Heart left ventricle (tissue), 16 donors: ENCODE measurements at regions not wholly inside any gene's neighbourhood (a gene's known extent, or its start where the extent isn't known, plus 50 kb on each side); places are given as distances from the start of the nearest gene placed in this dataset.

Source experiments
- ATAC-seq, 4 donors: fragments of 200-7000 bp; cut with Tn5 transposase; one replicate each; pipeline ENCODE4 v1.9.1; 2020 to 2022; ENCODE audit warnings: moderate library complexity in 4 of 4, mild to moderate bottlenecking in 3 of 4, moderate number of reproducible peaks in 1 of 4
- DNase-seq, 5 donors: peaks; one replicate each; pipeline ENCODE4 v3.0.0-alpha.2; 2020
- H3K27ac ChIP-seq, 12 donors: fragments of 200-600 bp; sonication (generic) in 4 of 12; one replicate each; pipeline versions ENCODE4 v1.5.0 to v1.8.0; 2016 to 2022; ENCODE audit warnings: mild to moderate bottlenecking in 2 of 12
- H3K27me3 ChIP-seq, 9 donors: fragments of 200-600 bp; sonication (generic) in 2 of 9; one replicate each; pipeline versions ENCODE4 v1.5.1 to v1.8.0; 2016 to 2022; ENCODE audit warnings: mild to moderate bottlenecking in 3 of 9
- H3K36me3 ChIP-seq, 9 donors: fragments of 200-600 bp; sonication (generic) in 2 of 9; one replicate each; pipeline versions ENCODE4 v1.5.0 to v1.8.0; 2018 to 2022; ENCODE audit warnings: mild to moderate bottlenecking in 2 of 9
- H3K4me1 ChIP-seq, 12 donors: fragments of 200-600 bp; sonication (generic) in 4 of 12; one replicate each; pipeline versions ENCODE4 v1.5.0 to v1.8.0; 2016 to 2022; ENCODE audit warnings: mild to moderate bottlenecking in 3 of 12
- H3K4me3 ChIP-seq, 12 donors: fragments of 200-600 bp; sonication (generic) in 4 of 12; one replicate each; pipeline versions ENCODE4 v1.5.0 to v1.8.0; 2017 to 2022; ENCODE audit warnings: mild to moderate bottlenecking in 9 of 12, moderate library complexity in 4 of 12
- H3K9me3 ChIP-seq, 12 donors: fragments of 200-600 bp; sonication (generic) in 4 of 12; one replicate each; pipeline versions ENCODE4 v1.5.0 to v1.8.0; 2016 to 2022; ENCODE audit warnings: mild to moderate bottlenecking in 1 of 12
- CTCF ChIP-seq, 12 donors: fragments of 200-600 bp; sonication (generic) in 4 of 12; IDR thresholded peaks; one replicate each; pipeline versions ENCODE4 v1.5.0 to v1.8.0; 2018 to 2022; ENCODE audit warnings: antibody characterized with exemption in 12 of 12, mild to moderate bottlenecking in 5 of 12
- POLR2A ChIP-seq, 2 donors: fragments of 450-650 bp; IDR thresholded peaks; one replicate each; pipeline ENCODE4 v1.6.1; 2017; ENCODE audit warnings: antibody characterized with exemption in 2 of 2, mild to moderate bottlenecking in 2 of 2, moderate library complexity in 2 of 2
- WGBS, 4 donors: extraction: QIAGEN DNeasy Blood & Tissue Kit in 2 of 4; methylation state at CpG; one replicate each; pipeline versions ENCODE4 v1.1.5 to v1.1.7; 2013 to 2018; 5-methylcytosine and 5-hydroxymethylcytosine counted together
- intact Hi-C, 10 donors: fragments of 100-400 bp; cut with DNase I; formaldehyde crosslinking; loops; one replicate each; pipeline versions ENCODE4 v1.11.1 to v1.14.2; 2022
- donor health status: ischemic (EF 13 %, LVEDD 7.1; RV severe dilation, severe dysfunction).
- donor health status: healthy with polysubstance abuse.
- donor health status: DM: no; HTN: yes; CAD: no.
- donor health status: DM: no; HTN: no; CAD: no.
- donor health status: ischemic (EF 25% LVEDD 6.9; RV normal size, moderate dysfunction).
- donor health status: ischemic (EF 25% LVEDD 5.7; RV mildly dilated, moderate dysfunction).
- donor health status: healthy.
- donor health status: DM: yes; HTN: yes; CAD: no.
- donor health status: ischemic (EF 35%, LVEDD 5.7; RV mildly dilated, moderate dysfunction).
- donor health status: nonischemic (EF 11% LVEDD 7.7; RV severe dilation, severe dysfunction).
- donor health status: DM: yes; HTN: yes; CAD: no.
- donor health status: PGD.
- donor health status: ischemic (EF 29% LVEDD 5.4; RV normal size, mild dysfunction).
- donor health status: nonischemic (EF 23%, LVEDD 6.1; RV moderate dilation, normal function).

- H3K27ac ChIP-seq = no peak overlapping the region
- H3K4me1 ChIP-seq = no peaks in the 10 kb centered on the region
- intact Hi-C loops = no loop called here
- no peak overlapping the region for H3K4me3 ChIP-seq
- TF ChIP-seq CTCF (IDR thresholded peaks at IDR 0.05) = no peak
- TF ChIP-seq POLR2A (IDR thresholded peaks at IDR 0.05) = no peak
- no peaks in the 10 kb centered on the region for H3K36me3 ChIP-seq
- DNase-seq = no peak
- H3K27me3 ChIP-seq = no peaks in the 10 kb centered on the region
- peak in 1 of 4 donors; percentile 51 for ATAC-seq
- peaks cover 0 to 2% (median 0%) of the 10 kb centered on the region in 12 donors for H3K9me3 ChIP-seq
Observed at GRCh38 chr18:61183798-61184197, 149.4 kb upstream of the CDH20 start.

- 80 to 92% (median 89%) methylated on average over 3 of the region's 3 CpGs for WGBS, 4 donors
- H3K4me1 ChIP-seq = no peaks in the 10 kb centered on the region
- no peaks in the 10 kb centered on the region for H3K27me3 ChIP-seq
- H3K9me3 ChIP-seq = peaks cover 0 to 6% (median 0%) of the 10 kb centered on the region in 12 donors
- no peaks in the 10 kb centered on the region for H3K36me3 ChIP-seq
- H3K27ac ChIP-seq = no peak overlapping the region
- TF ChIP-seq POLR2A (IDR thresholded peaks at IDR 0.05) (no peak), CTCF (IDR thresholded peaks at IDR 0.05) (no peak)
- intact Hi-C loops = no loop called here
- H3K4me3 ChIP-seq = no peak overlapping the region
- DNase-seq (no peak), ATAC-seq (no peak)
Observed at GRCh38 chr18:61187971-61188370, 145.3 kb upstream of the CDH20 start.

GRCh38 chr18:61189376-61189775 lies 143.9 kb upstream of the CDH20 start:
- intact Hi-C loops = no loop called here
- Histone ChIP-seq H3K9me3 (peaks cover 0 to 6% (median 0%) of the 10 kb centered on the region in 12 donors), H3K4me3 (no peak overlapping the region), H3K27me3 (no peaks in the 10 kb centered on the region), H3K4me1 (no peaks in the 10 kb centered on the region), H3K36me3 (no peaks in the 10 kb centered on the region), H3K27ac (no peak overlapping the region)
- DNase-seq (no peak), ATAC-seq (no peak)
- 76 to 85% (median 80%) methylated on average over 3 of the region's 3 CpGs for WGBS, 4 donors
- TF ChIP-seq POLR2A (IDR thresholded peaks at IDR 0.05) (no peak), CTCF (IDR thresholded peaks at IDR 0.05) (no peak)

GRCh38 chr18:61194726-61195125 lies 138.5 kb upstream of the CDH20 start:
- 73 to 77% (median 75%) methylated on average over 4 of the region's 4 CpGs for WGBS, 4 donors
- no peaks in the 10 kb centered on the region for H3K36me3 ChIP-seq
- intact Hi-C loops = loop anchor here in 1 of 10 donors (10.0 kb wide), 1 partner anchor 60 kb away; no protein-coding TSS in a partner anchor

More at GRCh38 chr18:61194726-61195125, 138.5 kb upstream of the CDH20 start:
- no peak overlapping the region for H3K4me3 ChIP-seq
- no peak for DNase-seq
- TF ChIP-seq POLR2A (IDR thresholded peaks at IDR 0.05) (no peak), CTCF (IDR thresholded peaks at IDR 0.05) (no peak)
- no peaks in the 10 kb centered on the region for H3K27me3 ChIP-seq
- ATAC-seq = no peak
- H3K9me3 ChIP-seq = peaks cover 0 to 6% (median 0%) of the 10 kb centered on the region in 12 donors
- H3K4me1 ChIP-seq = no peaks in the 10 kb centered on the region
- H3K27ac ChIP-seq = no peak overlapping the region
